ENCODE measurements at regions not wholly inside any gene's neighbourhood (a gene's known extent, or its start where the extent isn't known, plus 50 kb on each side); places are given as distances from the start of the nearest gene placed in this dataset.

GRCh38 chr12:58277231-58277630 lies 335.9 kb downstream of the ATP23 start:
- DNase-seq (ENCODE audit: low read depth in 1 of 2, low spot score in 1 of 2): no peak
- H3K27ac ChIP-seq (replicated peaks): no peak overlapping the region
- H3K27me3 ChIP-seq (ENCODE audit: insufficient read depth, poor library complexity, severe bottlenecking): no peaks in the 10 kb centered on the region
- no peak overlapping the region for H3K4me3 ChIP-seq (replicated peaks; ENCODE audit: insufficient read depth, low read length)
- TF ChIP-seq GABPA (IDR thresholded peaks at IDR 0.05; ENCODE audit: low read depth) (no peak), REST (IDR thresholded peaks at IDR 0.05; ENCODE audit: insufficient replicate concordance, low read depth) (no peak), SPI1 (IDR thresholded peaks at IDR 0.05; ENCODE audit: borderline replicate concordance, low read depth) (no peak), POLR2AphosphoS5 (IDR thresholded peaks at IDR 0.05; ENCODE audit: low read depth) (no peak), CTCF (IDR thresholded peaks at IDR 0.05; ENCODE audit: insufficient read depth, low read length) (no peak)

- no peak for TF ChIP-seq REST (IDR thresholded peaks at IDR 0.05; ENCODE audit: insufficient replicate concordance, low read depth)
- no peak for TF ChIP-seq POLR2AphosphoS5 (IDR thresholded peaks at IDR 0.05; ENCODE audit: low read depth)
- TF ChIP-seq CTCF (IDR thresholded peaks at IDR 0.05; ENCODE audit: insufficient read depth, low read length): no peak
- no peak for TF ChIP-seq SPI1 (IDR thresholded peaks at IDR 0.05; ENCODE audit: borderline replicate concordance, low read depth)
- TF ChIP-seq GABPA (IDR thresholded peaks at IDR 0.05; ENCODE audit: low read depth): no peak
- DNase-seq (ENCODE audit: low read depth in 1 of 2, low spot score in 1 of 2): no peak
These were observed 342.2 kb downstream of the ATP23 start for GRCh38 chr12:58283553-58283952.

GRCh38 chr12:58285551-58285950 lies 344.2 kb downstream of the ATP23 start:
- Histone ChIP-seq H3K4me3 (replicated peaks; ENCODE audit: insufficient read depth, low read length) (no peak overlapping the region), H3K27ac (replicated peaks) (no peak overlapping the region), H3K27me3 (ENCODE audit: insufficient read depth, poor library complexity, severe bottlenecking) (peaks cover 3% of the 10 kb centered on the region)
- DNase-seq (ENCODE audit: low read depth in 1 of 2, low spot score in 1 of 2): no peak
- no peak for TF ChIP-seq GABPA (IDR thresholded peaks at IDR 0.05; ENCODE audit: low read depth)
- TF ChIP-seq CTCF (IDR thresholded peaks at IDR 0.05; ENCODE audit: insufficient read depth, low read length): no peak
- TF ChIP-seq REST (IDR thresholded peaks at IDR 0.05; ENCODE audit: insufficient replicate concordance, low read depth): no peak
- TF ChIP-seq POLR2AphosphoS5 (IDR thresholded peaks at IDR 0.05; ENCODE audit: low read depth): no peak
- TF ChIP-seq SPI1 (IDR thresholded peaks at IDR 0.05; ENCODE audit: borderline replicate concordance, low read depth): no peak

More at GRCh38 chr12:58283553-58283952, 342.2 kb downstream of the ATP23 start:
- H3K4me3 ChIP-seq (replicated peaks; ENCODE audit: insufficient read depth, low read length): no peak overlapping the region
- H3K27ac ChIP-seq (replicated peaks): no peak overlapping the region
- H3K27me3 ChIP-seq (ENCODE audit: insufficient read depth, poor library complexity, severe bottlenecking): peaks cover 3% of the 10 kb centered on the region

Measured in HL-60 (cell line).